ENCODE measurements at regions not wholly inside any gene's neighbourhood (a gene's known extent, or its start where the extent isn't known, plus 50 kb on each side); places are given as distances from the start of the nearest gene placed in this dataset.

DNA sequence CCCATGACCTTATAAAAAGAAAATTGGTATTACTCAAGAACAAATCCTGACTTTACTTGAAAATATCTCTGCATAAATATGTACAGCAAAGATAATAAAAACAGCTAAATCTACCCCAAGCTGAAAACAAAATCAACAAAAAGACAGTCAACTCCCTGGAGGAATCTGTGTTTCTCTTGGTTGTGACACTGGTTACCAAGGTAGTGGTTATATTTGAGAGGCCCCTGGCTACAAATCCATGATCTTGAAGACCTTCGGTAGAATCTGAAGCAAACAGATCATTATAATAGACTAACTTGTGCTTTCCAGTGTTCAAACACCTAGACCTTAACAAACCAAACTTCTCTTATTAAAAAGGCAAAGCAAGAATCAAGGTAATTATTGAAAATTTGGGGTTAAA is 123.9 kb upstream of the SGCE start:
- no peak overlapping the region for H3K4me3 ChIP-seq (replicated peaks in 1 of 3; ENCODE audit: insufficient read depth in 1 of 3, low read depth in 1 of 3, low read length in 3 of 3)
- ChIA-PET CTCF (no interaction called here), POLR2A (no interaction called here)
- no peak for DNase-seq (ENCODE audit: low read depth, low spot score)
- H3K9ac ChIP-seq (replicated peaks; ENCODE audit: extremely low read depth, insufficient read depth, low read length): no peak overlapping the region
- no peaks in the 10 kb centered on the region for H3K9me1 ChIP-seq (replicated peaks; ENCODE audit: control insufficient read depth, extremely low read depth, insufficient read depth, low read length)
- dilution Hi-C loops (cut with MboI; ENCODE audit: extremely low pct_ligation_motif_present, low sequenced_read_pairs): no loop called here
- no peaks in the 10 kb centered on the region for H3K27me3 ChIP-seq (ENCODE audit: control insufficient read depth in 2 of 2, insufficient read depth in 2 of 2, low read length in 2 of 2)
- no peak for FAIRE-seq
- H2AFZ ChIP-seq (ENCODE audit: low read depth, low read length): no peak overlapping the region
- H3K9me3 ChIP-seq (replicated peaks; ENCODE audit: control insufficient read depth, insufficient read depth, low read length): no peaks in the 10 kb centered on the region
- H3K27ac ChIP-seq (ENCODE audit: insufficient read depth, low read depth, low read length): no peak overlapping the region
- no peaks in the 10 kb centered on the region for H3K36me3 ChIP-seq (ENCODE audit: control insufficient read depth in 2 of 2, extremely low read depth in 1 of 2, insufficient read depth in 2 of 2, low read length in 2 of 2)
- BruUV-seq (replicated peaks): no TSS peak
- no peaks in the 10 kb centered on the region for H4K20me1 ChIP-seq (replicated peaks; ENCODE audit: control insufficient read depth, extremely low read depth, insufficient read depth, low read length)
- H3K79me2 ChIP-seq (ENCODE audit: control insufficient read depth, insufficient read depth, low read length): no peaks in the 10 kb centered on the region
- intact Hi-C loops (cut with micrococcal nuclease): no loop called here
- TF ChIP-seq MYC (IDR thresholded peaks at IDR 0.05; ENCODE audit: low read depth, low read length): no peak
- TF ChIP-seq, protein P1, sequence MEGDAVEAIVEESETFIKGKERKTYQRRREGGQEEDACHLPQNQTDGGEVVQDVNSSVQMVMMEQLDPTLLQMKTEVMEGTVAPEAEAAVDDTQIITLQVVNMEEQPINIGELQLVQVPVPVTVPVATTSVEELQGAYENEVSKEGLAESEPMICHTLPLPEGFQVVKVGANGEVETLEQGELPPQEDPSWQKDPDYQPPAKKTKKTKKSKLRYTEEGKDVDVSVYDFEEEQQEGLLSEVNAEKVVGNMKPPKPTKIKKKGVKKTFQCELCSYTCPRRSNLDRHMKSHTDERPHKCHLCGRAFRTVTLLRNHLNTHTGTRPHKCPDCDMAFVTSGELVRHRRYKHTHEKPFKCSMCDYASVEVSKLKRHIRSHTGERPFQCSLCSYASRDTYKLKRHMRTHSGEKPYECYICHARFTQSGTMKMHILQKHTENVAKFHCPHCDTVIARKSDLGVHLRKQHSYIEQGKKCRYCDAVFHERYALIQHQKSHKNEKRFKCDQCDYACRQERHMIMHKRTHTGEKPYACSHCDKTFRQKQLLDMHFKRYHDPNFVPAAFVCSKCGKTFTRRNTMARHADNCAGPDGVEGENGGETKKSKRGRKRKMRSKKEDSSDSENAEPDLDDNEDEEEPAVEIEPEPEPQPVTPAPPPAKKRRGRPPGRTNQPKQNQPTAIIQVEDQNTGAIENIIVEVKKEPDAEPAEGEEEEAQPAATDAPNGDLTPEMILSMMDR (IDR thresholded peaks at IDR 0.05; ENCODE audit: extremely low read depth in 1 of 2, insufficient read depth in 1 of 2, low read depth in 1 of 2, low read length in 2 of 2): no peak
- TF ChIP-seq POLR2A (IDR thresholded peaks at IDR 0.05; ENCODE audit: low read depth, low read length): no peak
- TF ChIP-seq JUN (IDR thresholded peaks at IDR 0.05; ENCODE audit: borderline replicate concordance, insufficient read depth, insufficient read length, low read depth): no peak
- TF ChIP-seq, protein P2, sequence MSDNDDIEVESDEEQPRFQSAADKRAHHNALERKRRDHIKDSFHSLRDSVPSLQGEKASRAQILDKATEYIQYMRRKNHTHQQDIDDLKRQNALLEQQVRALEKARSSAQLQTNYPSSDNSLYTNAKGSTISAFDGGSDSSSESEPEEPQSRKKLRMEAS (IDR thresholded peaks at IDR 0.05; ENCODE audit: insufficient read depth, insufficient read length): no peak
- no peak for TF ChIP-seq EZH2 (IDR thresholded peaks at IDR 0.05; ENCODE audit: borderline replicate concordance, low read depth, low read length, severe bottlenecking)
- no peak for TF ChIP-seq POLR2AphosphoS5 (IDR thresholded peaks at IDR 0.05; ENCODE audit: insufficient read depth, low read depth, low read length)
- H3K4me1 ChIP-seq (ENCODE audit: control insufficient read depth, extremely low read depth, insufficient read depth, low read length): no peaks in the 10 kb centered on the region
- no peak overlapping the region for H3K4me2 ChIP-seq (ENCODE audit: insufficient read depth, low read length)

GRCh38 chr7:94781236-94781635 is 125.3 kb upstream of the SGCE start:
- intact Hi-C loops (cut with micrococcal nuclease) (no loop called here), dilution Hi-C loops (cut with MboI; ENCODE audit: extremely low pct_ligation_motif_present, low sequenced_read_pairs) (no loop called here)
- Histone ChIP-seq H3K4me3 (replicated peaks in 1 of 3; ENCODE audit: insufficient read depth in 1 of 3, low read depth in 1 of 3, low read length in 3 of 3) (no peak overlapping the region), H3K9me3 (replicated peaks; ENCODE audit: control insufficient read depth, insufficient read depth, low read length) (no peaks in the 10 kb centered on the region), H3K9ac (replicated peaks; ENCODE audit: extremely low read depth, insufficient read depth, low read length) (no peak overlapping the region), H3K27ac (ENCODE audit: insufficient read depth, low read depth, low read length) (no peak overlapping the region), H3K4me1 (ENCODE audit: control insufficient read depth, extremely low read depth, insufficient read depth, low read length) (no peaks in the 10 kb centered on the region), H3K9me1 (replicated peaks; ENCODE audit: control insufficient read depth, extremely low read depth, insufficient read depth, low read length) (no peaks in the 10 kb centered on the region), H3K27me3 (ENCODE audit: control insufficient read depth in 2 of 2, insufficient read depth in 2 of 2, low read length in 2 of 2) (no peaks in the 10 kb centered on the region), H3K79me2 (ENCODE audit: control insufficient read depth, insufficient read depth, low read length) (no peaks in the 10 kb centered on the region), H3K36me3 (ENCODE audit: control insufficient read depth in 2 of 2, extremely low read depth in 1 of 2, insufficient read depth in 2 of 2, low read length in 2 of 2) (no peaks in the 10 kb centered on the region), H4K20me1 (replicated peaks; ENCODE audit: control insufficient read depth, extremely low read depth, insufficient read depth, low read length) (no peaks in the 10 kb centered on the region), H3K4me2 (ENCODE audit: insufficient read depth, low read length) (no peak overlapping the region), H2AFZ (ENCODE audit: low read depth, low read length) (no peak overlapping the region)
- ChIA-PET CTCF (no interaction called here), POLR2A (no interaction called here)
- FAIRE-seq: no peak
- BruUV-seq (replicated peaks): no TSS peak
- TF ChIP-seq FOS (IDR thresholded peaks at IDR 0.05; ENCODE audit: borderline replicate concordance, insufficient read depth, low read length): no peak
- TF ChIP-seq, protein P1 (IDR thresholded peaks at IDR 0.05; ENCODE audit: extremely low read depth in 1 of 2, insufficient read depth in 1 of 2, low read depth in 1 of 2, low read length in 2 of 2): no peak
- no peak for TF ChIP-seq MYC (IDR thresholded peaks at IDR 0.05; ENCODE audit: low read depth, low read length)
- no peak for TF ChIP-seq GATA2 (IDR thresholded peaks at IDR 0.05; ENCODE audit: insufficient read depth, insufficient read length, low read depth, low read length)
- TF ChIP-seq EZH2 (IDR thresholded peaks at IDR 0.05; ENCODE audit: borderline replicate concordance, low read depth, low read length, severe bottlenecking): no peak
- no peak for TF ChIP-seq JUN (IDR thresholded peaks at IDR 0.05; ENCODE audit: borderline replicate concordance, insufficient read depth, insufficient read length, low read depth)
- TF ChIP-seq, protein P2 (IDR thresholded peaks at IDR 0.05; ENCODE audit: insufficient read depth, insufficient read length): no peak
- TF ChIP-seq POLR2A (IDR thresholded peaks at IDR 0.05; ENCODE audit: low read depth, low read length): no peak
- TF ChIP-seq POLR2AphosphoS5 (IDR thresholded peaks at IDR 0.05; ENCODE audit: insufficient read depth, low read depth, low read length): no peak
- DNase-seq (ENCODE audit: low read depth, low spot score): no peak
